GM13976 (cell line): ENCODE measurements at regions not wholly inside any gene's neighbourhood (a gene's known extent, or its start where the extent isn't known, plus 50 kb on each side); places are given as distances from the start of the nearest gene placed in this dataset.
"Not testable (repeated sequence)": the region's sequence is repeated elsewhere in the genome, so short reads cannot be mapped to it uniquely, and the experiment has no call there.

Experiments
- DNase-seq: peaks from one replicate; pipeline ENCODE4 v3.0.0; 2012; ENCODE audit warnings: low spot score
- CTCF ChIP-seq: IDR thresholded peaks from 2 replicates; pipeline ENCODE4 v1.5.1; 2012; ENCODE audit warnings: borderline replicate concordance, mild to moderate bottlenecking; ENCODE audit not compliant: insufficient read depth; ENCODE audit errors: extremely low read depth, missing control alignments, control extremely low read depth
- in situ Hi-C: fragments of 300-500 bp; cut with MboI; formaldehyde crosslinking; loops from one replicate; pipeline ENCODE4 v1.12.0; 2022; ENCODE audit warnings: low sequenced_read_pairs, mixed read lengths, inconsistent platforms; ENCODE audit not compliant: unreplicated experiment

GRCh38 chr7:49487830-49488140 is 285.7 kb upstream of the VWC2 start:
- TF ChIP-seq CTCF, result no peak
- in situ Hi-C loops, result loop anchor here (25.0 kb wide), 1 partner anchor 300 kb away; no protein-coding TSS in a partner anchor
- DNase-seq, result no peak

- no peak for DNase-seq
- no peak for TF ChIP-seq CTCF
- in situ Hi-C loops, result loop anchor here (25.0 kb wide), 1 partner anchor 299 kb away; no protein-coding TSS in a partner anchor
Measured at GRCh38 chr7:49488573-49488972, 284.9 kb upstream of the VWC2 start.

- in situ Hi-C loops, result loop anchor here (25.0 kb wide), 1 partner anchor 290 kb away; no protein-coding TSS in a partner anchor
- no peak for DNase-seq
- TF ChIP-seq CTCF, result no peak
Measured at GRCh38 chr7:49497471-49497870, 276.0 kb upstream of the VWC2 start.

- in situ Hi-C loops, result no loop called here
- DNase-seq, result no peak
- no peak for TF ChIP-seq CTCF
Measured at GRCh38 chr7:49500741-49501140, 272.7 kb upstream of the VWC2 start.

- in situ Hi-C loops, result not testable (repeated sequence)
Measured at GRCh38 chr7:49507206-49507605, 266.2 kb upstream of the VWC2 start.

GRCh38 chr7:49513911-49514310 is 259.5 kb upstream of the VWC2 start:
- no peak for DNase-seq
- no peak for TF ChIP-seq CTCF
- in situ Hi-C loops, result no loop called here

More at GRCh38 chr7:49507206-49507605, 266.2 kb upstream of the VWC2 start:
- not testable (repeated sequence) for DNase-seq

- DNase-seq, result no peak
- in situ Hi-C loops, result no loop called here
- no peak for TF ChIP-seq CTCF
Measured at GRCh38 chr7:49520951-49521350, 252.5 kb upstream of the VWC2 start.

- DNase-seq, result no peak
- no peak for TF ChIP-seq CTCF
- in situ Hi-C loops, result no loop called here
Measured at GRCh38 chr7:49522111-49522510, 251.3 kb upstream of the VWC2 start.
